IMR-90 (cell line): ENCODE measurements at regions not wholly inside any gene's neighbourhood (a gene's known extent, or its start where the extent isn't known, plus 50 kb on each side); places are given as distances from the start of the nearest gene placed in this dataset.

Source experiments
- BHLHE40 ChIP-seq: fragments of 150-350 bp; IDR thresholded peaks from 2 replicates; pipeline ENCODE4 v1.6.1; 2016; ENCODE audit warnings: mild to moderate bottlenecking, low read depth, low read length
- CEBPB ChIP-seq: IDR thresholded peaks from 2 replicates; pipeline ENCODE4 v1.6.1; 2012; ENCODE audit warnings: low read depth, low read length, improper control_type of control experiment
- FOS ChIP-seq: fragments of 150-350 bp; IDR thresholded peaks from 2 replicates; pipeline ENCODE4 v1.6.1; 2016; ENCODE audit warnings: low read depth, low read length
- MAFK ChIP-seq: IDR thresholded peaks from 2 replicates; pipeline ENCODE4 v1.6.1; 2012; ENCODE audit warnings: low read depth, low read length, improper control_type of control experiment
- MAZ ChIP-seq: IDR thresholded peaks from 2 replicates; pipeline ENCODE4 v1.6.1; 2012; ENCODE audit warnings: low read depth, mild to moderate bottlenecking, low read length, improper control_type of control experiment, moderate library complexity, borderline replicate concordance
- MXI1 ChIP-seq: IDR thresholded peaks from 2 replicates; pipeline ENCODE4 v1.6.1; 2012; ENCODE audit warnings: low read depth, mild to moderate bottlenecking, low read length, moderate library complexity, borderline replicate concordance
- POLR2A ChIP-seq: IDR thresholded peaks from 2 replicates; pipeline ENCODE4 v1.6.1; 2012; ENCODE audit warnings: mild to moderate bottlenecking, low read depth, low read length
- RAD21 ChIP-seq: IDR thresholded peaks from 2 replicates; pipeline ENCODE4 v1.6.1; 2012; ENCODE audit warnings: low read length, improper control_type of control experiment
- RFX5 ChIP-seq: IDR thresholded peaks from 2 replicates; pipeline ENCODE4 v1.8.0; 2012; ENCODE audit warnings: low read depth, mild to moderate bottlenecking, low read length, moderate library complexity
- TF ChIP-seq, protein P1 (sequence below): conservative IDR thresholded peaks from 2 replicates; pipeline ENCODE4 v1.5.1; 2012; ENCODE audit warnings: mild to moderate bottlenecking, low read depth, low read length, improper control_type of control experiment
- TF ChIP-seq, protein P2 (sequence below): fragments of 150-350 bp; IDR thresholded peaks from 2 replicates; pipeline ENCODE4 v1.6.1; 2016; ENCODE audit warnings: low read depth, mild to moderate bottlenecking, low read length, moderate library complexity, borderline replicate concordance
- TF ChIP-seq, protein P3 (sequence below): fragments of 150-350 bp; IDR thresholded peaks from 2 replicates; pipeline ENCODE4 v1.6.1; 2017; ENCODE audit warnings: mild to moderate bottlenecking, antibody characterized with exemption, low read length, low read depth

DNA sequence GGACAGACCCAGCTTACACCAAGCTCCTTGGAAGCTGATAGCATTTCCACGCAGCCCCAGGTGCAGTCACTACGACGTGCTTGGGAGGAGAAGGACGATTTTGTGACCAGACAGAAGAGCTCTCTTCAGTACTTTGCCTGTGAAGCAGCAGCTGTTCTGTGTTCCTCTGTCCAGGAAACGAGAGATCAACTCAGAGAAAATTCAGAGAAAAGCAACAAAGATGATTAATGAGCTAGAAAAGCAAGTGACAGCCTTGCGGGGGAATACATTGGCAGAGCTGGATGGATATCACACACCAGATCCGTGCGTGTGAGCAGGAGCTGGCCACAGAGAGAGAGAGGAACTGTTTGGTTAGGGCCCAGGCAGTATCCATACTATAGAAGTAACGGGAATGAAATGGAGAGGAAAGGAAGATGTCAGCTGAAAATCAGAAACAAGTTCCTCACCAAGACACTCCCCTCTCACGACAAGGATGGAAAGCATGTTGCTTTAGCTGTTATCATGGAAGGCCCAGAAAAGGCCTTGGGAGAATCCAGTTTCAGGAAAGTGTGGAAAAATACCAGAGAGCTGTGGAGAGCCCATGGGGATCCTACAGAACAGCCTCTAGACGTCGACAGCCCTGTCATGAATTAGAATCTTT lies 106.2 kb downstream of the TOMM20 start:
- TF ChIP-seq, protein P1, sequence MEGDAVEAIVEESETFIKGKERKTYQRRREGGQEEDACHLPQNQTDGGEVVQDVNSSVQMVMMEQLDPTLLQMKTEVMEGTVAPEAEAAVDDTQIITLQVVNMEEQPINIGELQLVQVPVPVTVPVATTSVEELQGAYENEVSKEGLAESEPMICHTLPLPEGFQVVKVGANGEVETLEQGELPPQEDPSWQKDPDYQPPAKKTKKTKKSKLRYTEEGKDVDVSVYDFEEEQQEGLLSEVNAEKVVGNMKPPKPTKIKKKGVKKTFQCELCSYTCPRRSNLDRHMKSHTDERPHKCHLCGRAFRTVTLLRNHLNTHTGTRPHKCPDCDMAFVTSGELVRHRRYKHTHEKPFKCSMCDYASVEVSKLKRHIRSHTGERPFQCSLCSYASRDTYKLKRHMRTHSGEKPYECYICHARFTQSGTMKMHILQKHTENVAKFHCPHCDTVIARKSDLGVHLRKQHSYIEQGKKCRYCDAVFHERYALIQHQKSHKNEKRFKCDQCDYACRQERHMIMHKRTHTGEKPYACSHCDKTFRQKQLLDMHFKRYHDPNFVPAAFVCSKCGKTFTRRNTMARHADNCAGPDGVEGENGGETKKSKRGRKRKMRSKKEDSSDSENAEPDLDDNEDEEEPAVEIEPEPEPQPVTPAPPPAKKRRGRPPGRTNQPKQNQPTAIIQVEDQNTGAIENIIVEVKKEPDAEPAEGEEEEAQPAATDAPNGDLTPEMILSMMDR, result no peak
- TF ChIP-seq BHLHE40, result no peak
- TF ChIP-seq CEBPB, result no peak
- no peak for TF ChIP-seq POLR2A
- TF ChIP-seq MAFK, result no peak
- TF ChIP-seq RAD21, result no peak
- TF ChIP-seq, protein P2, sequence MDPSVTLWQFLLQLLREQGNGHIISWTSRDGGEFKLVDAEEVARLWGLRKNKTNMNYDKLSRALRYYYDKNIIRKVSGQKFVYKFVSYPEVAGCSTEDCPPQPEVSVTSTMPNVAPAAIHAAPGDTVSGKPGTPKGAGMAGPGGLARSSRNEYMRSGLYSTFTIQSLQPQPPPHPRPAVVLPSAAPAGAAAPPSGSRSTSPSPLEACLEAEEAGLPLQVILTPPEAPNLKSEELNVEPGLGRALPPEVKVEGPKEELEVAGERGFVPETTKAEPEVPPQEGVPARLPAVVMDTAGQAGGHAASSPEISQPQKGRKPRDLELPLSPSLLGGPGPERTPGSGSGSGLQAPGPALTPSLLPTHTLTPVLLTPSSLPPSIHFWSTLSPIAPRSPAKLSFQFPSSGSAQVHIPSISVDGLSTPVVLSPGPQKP, result no peak
- TF ChIP-seq MAZ, result no peak
- TF ChIP-seq, protein P3, sequence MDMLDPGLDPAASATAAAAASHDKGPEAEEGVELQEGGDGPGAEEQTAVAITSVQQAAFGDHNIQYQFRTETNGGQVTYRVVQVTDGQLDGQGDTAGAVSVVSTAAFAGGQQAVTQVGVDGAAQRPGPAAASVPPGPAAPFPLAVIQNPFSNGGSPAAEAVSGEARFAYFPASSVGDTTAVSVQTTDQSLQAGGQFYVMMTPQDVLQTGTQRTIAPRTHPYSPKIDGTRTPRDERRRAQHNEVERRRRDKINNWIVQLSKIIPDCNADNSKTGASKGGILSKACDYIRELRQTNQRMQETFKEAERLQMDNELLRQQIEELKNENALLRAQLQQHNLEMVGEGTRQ, result no peak
- TF ChIP-seq MXI1, result no peak
- no peak for TF ChIP-seq RFX5
- no peak for TF ChIP-seq FOS
